T-helper 1 cell treated with Interleukin-12 subunit alpha and Interleukin-12 subunit beta and Interleukin-4 antibody, amounts not matched to agents 30 ng/mL and 1 ng/mL, for 36 hours (primary cell): ENCODE measurements at regions not wholly inside any gene's neighbourhood (a gene's known extent, or its start where the extent isn't known, plus 50 kb on each side); places are given as distances from the start of the nearest gene placed in this dataset.
"Not testable (repeated sequence)": the region's sequence is repeated elsewhere in the genome, so short reads cannot be mapped to it uniquely, and the experiment has no call there.

Source experiments
- intact Hi-C: fragments of 100-400 bp; cut with micrococcal nuclease; formaldehyde crosslinking; loops from one replicate; pipeline ENCODE4 v1.15.1; 2024

GRCh38 chr6:126891158-126891557, 227.3 kb upstream of the RSPO3 start:
- intact Hi-C loops, result no loop called here

DNA sequence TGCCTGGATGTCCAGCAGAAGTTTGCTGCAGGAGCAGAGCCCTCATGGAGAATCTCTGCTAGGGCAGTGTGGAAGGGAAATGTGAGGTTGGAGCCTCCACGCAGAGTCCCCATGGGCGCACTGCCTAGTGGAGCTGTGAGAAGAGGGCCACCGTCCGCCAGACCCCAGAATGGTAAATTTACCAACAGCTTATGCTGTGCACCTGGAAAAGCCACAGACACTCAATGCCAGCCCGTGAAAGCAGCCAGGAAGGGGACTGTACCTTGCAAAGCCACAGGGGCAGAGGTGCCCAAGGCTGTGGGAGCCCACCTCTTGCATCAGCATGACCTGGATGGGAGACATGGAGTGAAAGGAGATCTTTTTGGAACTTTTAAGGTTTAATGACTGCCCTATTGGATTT, 225.6 kb upstream of the RSPO3 start:
- intact Hi-C loops, result not testable (repeated sequence)

DNA sequence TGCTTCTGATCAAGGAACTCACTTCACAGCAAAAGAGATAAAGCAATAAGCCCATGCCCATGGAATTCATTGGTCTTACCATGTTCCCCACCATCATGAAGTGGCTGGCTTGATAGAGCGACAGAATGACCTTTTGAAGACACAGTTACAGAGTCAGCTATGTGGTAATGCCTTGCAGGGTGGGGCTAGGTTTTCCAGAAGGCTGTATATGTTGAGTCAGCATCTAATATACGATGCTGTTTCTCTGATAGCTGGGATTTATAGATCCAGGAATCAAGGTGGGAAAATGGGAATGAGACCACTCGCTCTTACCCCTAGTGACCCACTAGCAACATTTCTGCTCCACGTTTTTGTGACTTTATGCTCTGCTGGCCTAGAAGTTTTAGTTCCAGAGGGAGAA, 220.7 kb upstream of the RSPO3 start:
- intact Hi-C loops, result no loop called here

DNA sequence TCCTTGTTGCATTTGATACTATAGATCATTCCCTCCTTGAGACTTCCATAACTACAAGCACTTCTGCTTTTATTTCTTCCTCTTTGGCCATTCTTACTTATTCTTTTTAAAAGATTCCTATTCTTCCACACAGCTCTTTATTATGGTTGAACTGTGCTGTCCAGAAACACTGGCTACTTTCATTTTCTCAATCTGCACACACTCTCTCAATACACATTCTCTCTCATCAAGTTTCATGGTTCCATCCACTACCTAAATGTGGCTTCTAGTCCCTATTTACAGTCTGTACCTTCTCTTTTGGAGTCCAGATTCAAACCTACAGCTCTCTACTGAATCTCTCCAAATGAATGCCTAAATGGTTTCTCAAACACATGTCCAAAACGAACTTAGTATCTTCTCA, 214.3 kb upstream of the RSPO3 start:
- intact Hi-C loops, result no loop called here

DNA sequence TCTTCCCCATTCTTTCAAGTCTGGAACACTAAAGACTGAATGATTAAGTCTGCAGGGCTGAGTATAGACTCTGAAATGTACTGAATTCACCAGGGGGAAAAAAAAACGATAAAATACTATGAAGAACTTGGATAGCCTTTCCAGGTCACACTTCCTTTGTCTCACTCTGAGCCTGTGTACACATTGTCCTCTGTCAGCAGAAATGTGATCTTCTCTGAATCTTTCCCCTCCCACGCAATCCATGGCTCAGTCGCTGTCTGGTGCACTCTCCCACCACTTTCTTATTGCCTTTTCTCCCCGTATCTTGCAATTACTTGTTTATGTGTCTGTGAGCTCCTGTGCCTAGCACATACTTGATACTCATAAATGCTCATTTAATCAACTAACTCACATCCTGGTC, 212.6 kb upstream of the RSPO3 start:
- intact Hi-C loops, result no loop called here

DNA sequence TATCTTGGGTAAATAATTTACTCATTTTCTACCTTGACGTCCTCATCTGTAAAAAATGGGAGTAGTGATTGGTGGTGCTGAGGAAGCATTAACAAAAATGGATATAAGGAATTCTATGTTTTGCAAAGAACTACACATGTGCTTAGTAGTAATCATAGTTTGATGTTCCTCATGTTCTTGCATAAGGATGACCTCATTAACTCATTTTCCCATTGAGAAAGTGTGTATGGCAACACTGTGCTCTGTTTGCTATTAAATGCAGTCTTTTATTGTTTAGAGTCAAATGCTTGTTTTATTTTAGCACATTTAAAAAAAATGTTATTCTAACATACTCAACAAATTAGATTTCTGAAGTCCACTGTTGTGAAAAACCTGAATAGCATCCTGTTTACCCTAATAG, 211.2 kb upstream of the RSPO3 start:
- intact Hi-C loops, result no loop called here

GRCh38 chr6:126907996-126908395, 210.5 kb upstream of the RSPO3 start:
- intact Hi-C loops, result no loop called here

DNA sequence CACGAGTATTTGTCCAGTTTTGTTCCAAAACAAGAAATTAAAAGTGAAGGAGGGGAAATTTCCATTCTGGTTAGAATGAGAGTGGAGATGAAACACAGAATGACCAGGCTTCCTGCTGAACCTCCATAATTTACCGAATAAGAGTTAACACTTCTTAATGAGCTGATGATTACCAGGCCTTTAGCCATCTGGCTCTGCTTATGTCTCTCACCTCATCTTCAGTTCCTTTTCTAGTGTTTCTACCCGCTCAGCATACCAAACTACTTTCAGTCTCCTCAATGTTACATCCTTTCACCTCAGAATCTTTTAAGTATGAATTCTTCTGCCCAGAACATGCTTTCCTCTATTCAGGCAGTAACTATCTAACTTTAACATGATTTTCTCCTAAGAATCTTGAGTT, 209.0 kb upstream of the RSPO3 start:
- intact Hi-C loops, result no loop called here

- intact Hi-C loops, result no loop called here
These were observed 204.8 kb upstream of the RSPO3 start for GRCh38 chr6:126913651-126914050.

DNA sequence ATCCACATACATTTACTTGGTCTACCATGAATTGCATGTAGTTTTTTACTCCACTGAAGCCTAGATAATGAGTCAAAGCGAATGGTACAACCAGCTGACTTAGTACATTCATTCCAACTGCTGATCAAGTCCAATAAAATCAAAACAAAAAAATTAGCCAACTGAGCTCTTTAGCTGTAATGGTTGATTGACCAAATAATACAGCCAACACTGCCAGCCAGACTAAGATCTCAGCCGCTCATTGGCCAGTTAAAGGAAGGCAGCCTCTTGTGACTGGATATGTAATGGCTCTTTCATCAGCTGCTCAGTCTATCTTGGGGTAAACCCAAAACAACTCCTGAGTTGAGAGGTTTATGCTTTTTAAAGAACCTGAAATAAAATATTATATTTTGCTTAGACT, 204.3 kb upstream of the RSPO3 start:
- intact Hi-C loops, result no loop called here

- intact Hi-C loops, result no loop called here
These were observed 203.7 kb upstream of the RSPO3 start for GRCh38 chr6:126914801-126915200.

DNA sequence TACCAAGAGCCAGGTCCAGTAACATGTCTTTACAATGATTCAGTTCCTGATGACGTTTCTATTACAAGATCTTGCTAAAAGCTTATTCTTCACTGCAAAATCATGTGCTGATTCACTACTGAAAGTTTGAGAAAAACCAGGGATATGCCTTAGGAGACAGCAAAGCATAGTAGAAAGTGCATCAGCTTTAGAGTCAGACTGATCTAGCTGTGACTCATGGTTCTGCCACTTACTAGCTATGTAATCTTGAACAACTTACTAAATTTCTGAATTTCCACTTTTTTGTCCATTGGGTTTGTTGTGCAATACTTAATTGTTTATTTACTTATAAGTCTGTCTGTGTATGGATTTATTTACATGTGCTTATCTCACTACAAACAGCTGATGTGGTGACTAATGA, 198.5 kb upstream of the RSPO3 start:
- intact Hi-C loops, result no loop called here

GRCh38 chr6:126923807-126924206, 194.7 kb upstream of the RSPO3 start:
- intact Hi-C loops, result no loop called here

GRCh38 chr6:126926926-126927325, 191.5 kb upstream of the RSPO3 start:
- intact Hi-C loops, result no loop called here

DNA sequence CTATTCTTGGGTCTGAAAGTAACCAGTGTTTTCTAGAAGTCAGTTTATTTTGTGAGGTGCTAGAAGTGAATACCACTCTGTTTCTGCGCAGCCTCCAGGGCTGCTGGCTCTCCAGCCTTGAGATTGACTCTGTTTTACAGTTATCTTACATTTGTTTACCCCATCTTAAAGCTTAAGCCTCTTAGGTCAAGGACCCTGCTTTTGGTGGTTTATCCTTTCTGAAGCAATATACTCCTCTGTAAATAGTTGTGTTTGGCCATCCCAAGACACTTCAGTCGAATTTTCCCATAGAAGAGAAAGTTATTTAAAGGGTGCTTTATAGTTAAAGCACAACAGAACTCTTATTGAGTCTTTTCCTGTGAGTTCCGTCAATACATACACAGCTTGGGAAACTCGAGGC, 190.6 kb upstream of the RSPO3 start:
- intact Hi-C loops, result no loop called here

- intact Hi-C loops, result no loop called here
These were observed 181.0 kb upstream of the RSPO3 start for GRCh38 chr6:126937426-126937825.

DNA sequence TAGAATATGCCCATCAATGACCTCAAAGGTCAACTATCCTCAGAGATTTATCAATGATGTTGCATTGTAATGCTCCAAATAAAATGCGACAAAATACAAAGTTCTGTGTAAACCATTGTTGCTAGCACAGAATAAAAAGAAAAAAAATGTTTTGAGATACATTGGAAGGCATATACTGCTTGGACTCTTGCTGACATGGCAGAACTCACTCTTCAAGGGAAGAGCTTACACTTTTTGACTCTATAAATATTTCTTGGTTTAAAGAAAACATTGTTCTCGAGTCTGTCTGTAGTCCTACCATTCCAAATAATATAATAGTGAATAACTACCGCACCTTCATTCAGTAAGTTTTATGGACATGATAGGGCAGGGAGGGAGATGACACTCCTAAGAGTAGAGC, 178.7 kb upstream of the RSPO3 start:
- intact Hi-C loops, result no loop called here

- intact Hi-C loops, result no loop called here
These were observed 176.7 kb upstream of the RSPO3 start for GRCh38 chr6:126941751-126942150.

DNA sequence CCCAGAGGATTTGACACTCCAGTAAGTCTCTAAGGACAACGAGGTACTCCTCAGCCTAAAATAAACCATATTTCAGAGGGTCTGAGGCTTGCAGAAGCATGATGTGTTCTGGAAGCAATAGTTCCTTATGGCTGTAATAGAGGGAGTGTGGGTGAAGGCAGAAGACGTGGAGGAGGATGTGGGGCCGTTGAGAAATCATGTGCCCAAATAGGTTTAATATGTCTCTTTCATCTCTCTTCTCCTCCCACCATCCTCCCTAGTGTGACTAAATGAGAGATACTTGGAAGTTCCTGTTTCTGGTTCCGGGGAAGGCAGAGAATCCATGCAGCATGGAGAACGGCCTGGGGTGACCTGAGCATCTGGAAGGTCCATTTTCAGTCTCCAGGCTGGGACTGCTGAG, 174.0 kb upstream of the RSPO3 start:
- intact Hi-C loops, result no loop called here

DNA sequence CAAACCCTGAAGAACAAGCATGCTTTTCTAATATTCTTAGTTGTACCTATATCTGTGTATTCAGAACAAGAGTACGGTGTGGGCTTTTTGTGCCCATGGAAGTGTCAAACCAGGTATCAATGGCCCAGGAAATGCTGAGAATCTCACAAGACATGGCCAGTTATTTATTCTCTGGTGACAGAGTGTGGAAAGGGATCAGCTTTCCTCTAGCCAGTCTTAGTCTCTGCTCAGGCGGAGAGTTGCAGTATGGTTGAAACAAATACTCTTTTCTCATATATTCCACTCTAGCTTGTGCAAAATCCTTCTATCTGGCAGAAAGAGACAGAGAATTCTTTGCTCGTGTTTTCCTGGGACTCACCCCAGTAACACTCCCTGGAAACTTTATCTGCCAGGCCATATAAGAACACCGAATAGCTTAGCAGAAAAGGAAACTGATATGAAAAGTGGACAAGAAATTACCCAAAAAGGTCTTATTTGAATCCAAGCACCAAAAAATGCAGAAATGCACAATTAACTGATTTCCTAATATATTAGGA, 173.3 kb upstream of the RSPO3 start:
- intact Hi-C loops, result no loop called here

DNA sequence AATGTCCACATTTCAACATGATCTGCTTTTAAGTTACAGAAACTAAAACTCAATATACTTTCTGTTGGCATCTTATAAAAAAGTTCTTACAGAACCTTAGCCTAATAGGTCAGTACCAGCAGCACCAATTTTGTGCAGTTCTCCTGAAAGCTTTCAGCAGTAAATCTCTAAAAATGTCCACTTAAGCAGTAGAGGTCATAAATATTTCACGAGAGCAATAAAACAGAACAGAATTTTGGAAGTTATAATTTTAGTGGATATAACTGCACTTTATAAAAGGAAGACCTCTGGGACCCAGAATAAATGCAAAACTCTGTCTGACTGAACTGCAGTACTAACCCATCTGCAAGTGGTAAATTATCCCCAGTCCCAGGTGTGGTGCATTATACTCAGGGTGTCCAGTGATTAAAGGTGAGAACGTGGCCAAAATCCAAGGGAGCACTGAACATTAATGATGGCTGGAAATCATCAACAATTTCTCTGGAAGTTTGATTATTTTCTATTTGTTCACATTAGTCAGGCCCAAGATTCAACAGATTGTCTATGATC, 172.6 kb upstream of the RSPO3 start:
- intact Hi-C loops, result no loop called here

DNA sequence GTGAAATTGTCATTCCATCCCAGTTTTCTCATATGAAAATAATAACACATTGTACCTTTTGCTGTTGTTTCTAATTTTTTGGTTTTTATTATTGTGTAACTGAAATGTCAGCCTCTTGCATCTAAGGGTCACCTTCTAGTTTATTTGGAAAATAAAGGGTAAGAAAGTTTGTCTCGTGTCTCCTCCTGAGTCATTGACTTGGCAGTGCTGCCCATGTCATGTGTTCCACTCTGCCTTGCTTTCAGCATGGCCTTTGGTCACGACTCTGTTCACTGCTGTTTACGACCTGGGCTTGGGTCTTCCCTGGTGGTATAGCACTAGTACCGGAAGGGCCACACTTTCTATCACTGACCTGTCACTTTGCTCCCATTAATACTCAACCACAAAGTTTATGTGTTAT, 171.4 kb upstream of the RSPO3 start:
- intact Hi-C loops, result no loop called here

GRCh38 chr6:126949786-126950185, 168.7 kb upstream of the RSPO3 start:
- intact Hi-C loops, result no loop called here

DNA sequence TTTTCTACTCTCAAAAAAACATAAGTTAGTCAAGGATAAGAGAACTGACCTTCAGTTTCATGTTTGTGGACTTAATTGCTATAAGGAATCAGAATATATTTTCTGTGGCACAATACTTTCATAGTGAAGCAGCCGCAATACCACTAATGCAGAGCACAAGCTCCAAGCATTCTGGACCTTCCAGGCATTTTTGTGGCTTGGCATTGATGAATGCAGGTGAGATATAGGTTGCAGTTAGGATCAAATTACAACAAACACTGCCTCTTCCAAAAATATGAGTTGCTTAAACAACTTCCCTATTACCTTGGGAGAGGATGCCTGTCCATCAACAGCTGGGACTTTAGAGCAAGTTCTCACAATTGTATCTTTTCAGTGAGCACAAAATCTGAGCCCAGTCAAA, 162.8 kb upstream of the RSPO3 start:
- intact Hi-C loops, result no loop called here
